KOPT-K1 (cell line): ENCODE measurements at regions not wholly inside any gene's neighbourhood (a gene's known extent, or its start where the extent isn't known, plus 50 kb on each side); places are given as distances from the start of the nearest gene placed in this dataset.

ENCODE experiments used
- H3K27ac ChIP-seq: fragments of 200-600 bp; sonication (generic); 2 replicates; pipeline ENCODE4 v1.5.1; 2016; ENCODE audit warnings: antibody characterized with exemption, mild to moderate bottlenecking, low read depth, low read length; ENCODE audit not compliant: poor library complexity, severe bottlenecking
- H3K36me3 ChIP-seq: fragments of 200-600 bp; sonication (generic); 2 replicates; pipeline ENCODE4 v1.5.1; 2017; ENCODE audit warnings: antibody characterized with exemption, mild to moderate bottlenecking, low read length, moderate library complexity; ENCODE audit not compliant: insufficient read depth
- H3K9me3 ChIP-seq: fragments of 200-600 bp; sonication (generic); 2 replicates; pipeline ENCODE4 v1.5.1; 2017; ENCODE audit warnings: antibody characterized with exemption, low read length, mild to moderate bottlenecking; ENCODE audit not compliant: insufficient read depth, poor library complexity, severe bottlenecking

GRCh38 chrX:148363471-148364235 lies 136.8 kb upstream of the AFF2 start:
- H3K9me3 ChIP-seq, result no peaks in the 10 kb centered on the region
- H3K27ac ChIP-seq, result no peak overlapping the region
- H3K36me3 ChIP-seq, result no peaks in the 10 kb centered on the region

GRCh38 chrX:148365233-148365632 lies 135.2 kb upstream of the AFF2 start:
- Histone ChIP-seq H3K9me3 (no peaks in the 10 kb centered on the region), H3K27ac (no peak overlapping the region), H3K36me3 (no peaks in the 10 kb centered on the region)

GRCh38 chrX:148371291-148371690 lies 129.1 kb upstream of the AFF2 start:
- Histone ChIP-seq H3K36me3 (no peaks in the 10 kb centered on the region), H3K9me3 (peaks cover 9% of the 10 kb centered on the region), H3K27ac (no peak overlapping the region)

GRCh38 chrX:148372925-148373324 lies 127.5 kb upstream of the AFF2 start:
- H3K9me3 ChIP-seq, result peaks cover 13% of the 10 kb centered on the region
- H3K27ac ChIP-seq, result no peak overlapping the region

GRCh38 chrX:148376342-148376741 lies 124.1 kb upstream of the AFF2 start:
- peaks cover 21% of the 10 kb centered on the region for H3K9me3 ChIP-seq
- H3K27ac ChIP-seq, result no peak overlapping the region
- no peaks in the 10 kb centered on the region for H3K36me3 ChIP-seq

More at GRCh38 chrX:148372925-148373324, 127.5 kb upstream of the AFF2 start:
- no peaks in the 10 kb centered on the region for H3K36me3 ChIP-seq

GRCh38 chrX:148380107-148380506 lies 120.3 kb upstream of the AFF2 start:
- Histone ChIP-seq H3K27ac (peak overlapping the region; percentile 97), H3K9me3 (peaks cover 27% of the 10 kb centered on the region), H3K36me3 (no peaks in the 10 kb centered on the region)

- peaks cover 20% of the 10 kb centered on the region for H3K9me3 ChIP-seq
- H3K27ac ChIP-seq, result peak overlapping the region; percentile 97
- H3K36me3 ChIP-seq, result no peaks in the 10 kb centered on the region
Measured at GRCh38 chrX:148380650-148381561, 119.5 kb upstream of the AFF2 start.

- H3K36me3 ChIP-seq, result no peaks in the 10 kb centered on the region
- peak overlapping the region; percentile 97 for H3K27ac ChIP-seq
- H3K9me3 ChIP-seq, result peaks cover 15% of the 10 kb centered on the region
Measured at GRCh38 chrX:148381603-148382002, 118.8 kb upstream of the AFF2 start.

GRCh38 chrX:148382983-148383382 lies 117.4 kb upstream of the AFF2 start:
- Histone ChIP-seq H3K9me3 (peaks cover 14% of the 10 kb centered on the region), H3K27ac (no peak overlapping the region), H3K36me3 (no peaks in the 10 kb centered on the region)

- Histone ChIP-seq H3K36me3 (no peaks in the 10 kb centered on the region), H3K9me3 (peaks cover 18% of the 10 kb centered on the region), H3K27ac (no peak overlapping the region)
Measured at GRCh38 chrX:148385471-148385870, 114.9 kb upstream of the AFF2 start.

GRCh38 chrX:148389629-148390028 lies 110.8 kb upstream of the AFF2 start:
- no peaks in the 10 kb centered on the region for H3K36me3 ChIP-seq
- H3K9me3 ChIP-seq, result peaks cover 11% of the 10 kb centered on the region
- no peak overlapping the region for H3K27ac ChIP-seq

GRCh38 chrX:148412006-148412405 lies 88.4 kb upstream of the AFF2 start:
- H3K9me3 ChIP-seq, result no peaks in the 10 kb centered on the region
- no peak overlapping the region for H3K27ac ChIP-seq
- H3K36me3 ChIP-seq, result no peaks in the 10 kb centered on the region

GRCh38 chrX:148416142-148416541 lies 84.3 kb upstream of the AFF2 start:
- no peaks in the 10 kb centered on the region for H3K9me3 ChIP-seq
- no peak overlapping the region for H3K27ac ChIP-seq
- no peaks in the 10 kb centered on the region for H3K36me3 ChIP-seq

GRCh38 chrX:148416931-148417330 lies 83.5 kb upstream of the AFF2 start:
- no peaks in the 10 kb centered on the region for H3K9me3 ChIP-seq
- no peaks in the 10 kb centered on the region for H3K36me3 ChIP-seq
- H3K27ac ChIP-seq, result no peak overlapping the region

GRCh38 chrX:148417934-148418333 lies 82.5 kb upstream of the AFF2 start:
- H3K27ac ChIP-seq, result no peak overlapping the region
- H3K36me3 ChIP-seq, result no peaks in the 10 kb centered on the region
- no peaks in the 10 kb centered on the region for H3K9me3 ChIP-seq
